ENCODE measurements at regions not wholly inside any gene's neighbourhood (a gene's known extent, or its start where the extent isn't known, plus 50 kb on each side); places are given as distances from the start of the nearest gene placed in this dataset.

GRCh38 chr2:160680294-160680693 is 186.7 kb upstream of the RBMS1 start:
- Mint-ChIP-seq H3K4me1 (no peaks in the 10 kb centered on the region), H3K27ac (no peak overlapping the region), H3K9me3 (ENCODE audit: insufficient read depth) (no peaks in the 10 kb centered on the region), H3K4me3 (no peak overlapping the region), H3K27me3 (peaks cover 18% of the 10 kb centered on the region)
- POLR2A ChIA-PET = no interaction called here
- H3K9ac ChIP-seq (ENCODE audit: low read length) = no peak overlapping the region
- H2AFZ ChIP-seq (ENCODE audit: insufficient read depth, low read depth, low read length, poor library complexity, severe bottlenecking) = no peak overlapping the region
- H3K27ac ChIP-seq (ENCODE audit: low read length in 2 of 2) = no peak overlapping the region
- H3K27me3 ChIP-seq (replicated peaks in 1 of 4; ENCODE audit: control extremely low read depth in 1 of 4, control insufficient read depth in 3 of 4, insufficient read depth in 4 of 4, low read length in 3 of 4) = no peaks in the 10 kb centered on the region
- H3K4me1 ChIP-seq (ENCODE audit: control insufficient read depth in 2 of 2, insufficient read depth in 2 of 2, low read length in 2 of 2) = no peaks in the 10 kb centered on the region
- CTCF ChIA-PET = no interaction called here
- H3K9me3 ChIP-seq (ENCODE audit: control extremely low read depth in 1 of 3, control insufficient read depth in 2 of 3, insufficient read depth in 1 of 3, low read length in 2 of 3) = peaks cover 0 to 1% (median 0%) of the 10 kb centered on the region in 3 donors
- no peaks in the 10 kb centered on the region for H3K79me2 ChIP-seq (ENCODE audit: control insufficient read depth, insufficient read depth, low read length)
- intact Hi-C loops (cut with micrococcal nuclease) = no loop called here
- no peaks in the 10 kb centered on the region for H4K20me1 ChIP-seq (ENCODE audit: control insufficient read depth, insufficient read depth, low read length, poor library complexity, severe bottlenecking)
- no peak overlapping the region for H3K4me2 ChIP-seq (replicated peaks; ENCODE audit: low read depth, low read length, poor library complexity, severe bottlenecking)
- DNase-seq (no peak), ATAC-seq (ENCODE audit: low read depth) (no peak)
- no peaks in the 10 kb centered on the region for H3K36me3 ChIP-seq (replicated peaks in 1 of 2; ENCODE audit: control extremely low read depth in 1 of 2, control insufficient read depth in 1 of 2, extremely low read depth in 1 of 2, insufficient read depth in 2 of 2, low read length in 1 of 2)
- TF ChIP-seq CTCF (IDR thresholded peaks at IDR 0.05) (no peak), EZH2 (IDR thresholded peaks at IDR 0.05; ENCODE audit: borderline replicate concordance, insufficient read depth, low read depth, low read length, poor library complexity, severe bottlenecking) (no peak)
- no peak overlapping the region for H3K4me3 ChIP-seq (ENCODE audit: control extremely low read depth in 1 of 5, extremely low read depth in 1 of 5, insufficient read depth in 1 of 5, low read depth in 2 of 5, low read length in 4 of 5)

- Histone ChIP-seq H3K4me1 (ENCODE audit: control insufficient read depth in 2 of 2, insufficient read depth in 2 of 2, low read length in 2 of 2) (no peaks in the 10 kb centered on the region), H3K79me2 (ENCODE audit: control insufficient read depth, insufficient read depth, low read length) (no peaks in the 10 kb centered on the region), H3K9ac (ENCODE audit: low read length) (no peak overlapping the region), H4K20me1 (ENCODE audit: control insufficient read depth, insufficient read depth, low read length, poor library complexity, severe bottlenecking) (no peaks in the 10 kb centered on the region), H3K9me3 (ENCODE audit: control extremely low read depth in 1 of 3, control insufficient read depth in 2 of 3, insufficient read depth in 1 of 3, low read length in 2 of 3) (peaks cover 0 to 1% (median 0%) of the 10 kb centered on the region in 3 donors), H3K27me3 (replicated peaks in 1 of 4; ENCODE audit: control extremely low read depth in 1 of 4, control insufficient read depth in 3 of 4, insufficient read depth in 4 of 4, low read length in 3 of 4) (no peaks in the 10 kb centered on the region), H3K27ac (ENCODE audit: low read length in 2 of 2) (no peak overlapping the region), H3K36me3 (replicated peaks in 1 of 2; ENCODE audit: control extremely low read depth in 1 of 2, control insufficient read depth in 1 of 2, extremely low read depth in 1 of 2, insufficient read depth in 2 of 2, low read length in 1 of 2) (no peaks in the 10 kb centered on the region), H2AFZ (ENCODE audit: insufficient read depth, low read depth, low read length, poor library complexity, severe bottlenecking) (no peak overlapping the region), H3K4me2 (replicated peaks; ENCODE audit: low read depth, low read length, poor library complexity, severe bottlenecking) (no peak overlapping the region), H3K4me3 (ENCODE audit: control extremely low read depth in 1 of 5, extremely low read depth in 1 of 5, insufficient read depth in 1 of 5, low read depth in 2 of 5, low read length in 4 of 5) (no peak overlapping the region)
- ChIA-PET CTCF (no interaction called here), POLR2A (no interaction called here)
- intact Hi-C loops (cut with micrococcal nuclease) = no loop called here
- Mint-ChIP-seq H3K9me3 (ENCODE audit: insufficient read depth) (no peaks in the 10 kb centered on the region), H3K4me3 (no peak overlapping the region), H3K27me3 (peaks cover 18% of the 10 kb centered on the region), H3K4me1 (no peaks in the 10 kb centered on the region), H3K27ac (no peak overlapping the region)
- no CpG with 5 or more reads among the region's 2 CpGs for WGBS (ENCODE audit: insufficient coverage)
- ATAC-seq (ENCODE audit: low read depth) = no peak
- DNase-seq = no peak
- TF ChIP-seq CTCF (IDR thresholded peaks at IDR 0.05) = no peak
- no peak for TF ChIP-seq EZH2 (IDR thresholded peaks at IDR 0.05; ENCODE audit: borderline replicate concordance, insufficient read depth, low read depth, low read length, poor library complexity, severe bottlenecking)
These were observed 187.4 kb upstream of the RBMS1 start for GRCh38 chr2:160680974-160681373.

Data from B cell (primary cell).